ENCODE measurements at regions not wholly inside any gene's neighbourhood (a gene's known extent, or its start where the extent isn't known, plus 50 kb on each side); places are given as distances from the start of the nearest gene placed in this dataset.

DNA sequence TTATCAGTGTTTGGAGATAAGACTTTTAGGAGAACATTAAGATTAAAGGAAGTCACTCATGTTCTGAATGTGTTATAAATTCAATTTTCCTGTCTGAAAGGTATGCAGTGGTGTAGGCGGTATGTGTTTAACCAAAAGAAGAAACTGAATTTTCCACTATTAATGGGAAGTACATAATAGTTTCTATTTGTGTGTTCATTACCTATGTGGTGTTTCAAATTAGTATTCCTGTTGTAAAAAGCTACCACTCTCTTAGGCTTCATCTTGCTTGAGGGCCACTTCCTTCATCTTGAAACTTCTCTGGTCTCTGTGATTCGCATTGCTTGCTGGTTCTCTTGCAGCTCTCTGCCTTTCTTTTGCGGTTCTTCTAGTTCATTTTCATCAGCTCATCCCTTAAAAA, 123.4 kb downstream of the HLX start:
- TF ChIP-seq, protein P1, sequence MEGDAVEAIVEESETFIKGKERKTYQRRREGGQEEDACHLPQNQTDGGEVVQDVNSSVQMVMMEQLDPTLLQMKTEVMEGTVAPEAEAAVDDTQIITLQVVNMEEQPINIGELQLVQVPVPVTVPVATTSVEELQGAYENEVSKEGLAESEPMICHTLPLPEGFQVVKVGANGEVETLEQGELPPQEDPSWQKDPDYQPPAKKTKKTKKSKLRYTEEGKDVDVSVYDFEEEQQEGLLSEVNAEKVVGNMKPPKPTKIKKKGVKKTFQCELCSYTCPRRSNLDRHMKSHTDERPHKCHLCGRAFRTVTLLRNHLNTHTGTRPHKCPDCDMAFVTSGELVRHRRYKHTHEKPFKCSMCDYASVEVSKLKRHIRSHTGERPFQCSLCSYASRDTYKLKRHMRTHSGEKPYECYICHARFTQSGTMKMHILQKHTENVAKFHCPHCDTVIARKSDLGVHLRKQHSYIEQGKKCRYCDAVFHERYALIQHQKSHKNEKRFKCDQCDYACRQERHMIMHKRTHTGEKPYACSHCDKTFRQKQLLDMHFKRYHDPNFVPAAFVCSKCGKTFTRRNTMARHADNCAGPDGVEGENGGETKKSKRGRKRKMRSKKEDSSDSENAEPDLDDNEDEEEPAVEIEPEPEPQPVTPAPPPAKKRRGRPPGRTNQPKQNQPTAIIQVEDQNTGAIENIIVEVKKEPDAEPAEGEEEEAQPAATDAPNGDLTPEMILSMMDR (conservative IDR thresholded peaks at IDR 0.05; ENCODE audit: low read length) = no peak
- TF ChIP-seq EZH2phosphoT487 (IDR thresholded peaks at IDR 0.05; ENCODE audit: borderline replicate concordance, low read depth, low read length) = no peak
